GM23248 (cell line): ENCODE measurements at regions not wholly inside any gene's neighbourhood (a gene's known extent, or its start where the extent isn't known, plus 50 kb on each side); places are given as distances from the start of the nearest gene placed in this dataset.

ENCODE experiments used
- DNase-seq: peaks from one replicate; pipeline ENCODE4 v3.0.0-alpha.2; 2015
- H2AFZ ChIP-seq: fragments of 200-600 bp; sonication (generic); 2 replicates; pipeline ENCODE4 v1.6.1; 2016; ENCODE audit warnings: antibody characterized with exemption
- H3F3A ChIP-seq: fragments of 200-600 bp; sonication (generic); 2 replicates; pipeline ENCODE4 v1.6.1; 2016; ENCODE audit warnings: mild to moderate bottlenecking, antibody characterized with exemption, mixed run types; ENCODE audit not compliant: insufficient read depth
- H3K27ac ChIP-seq: fragments of 200-600 bp; sonication (generic); 2 replicates; pipeline ENCODE4 v1.5.1; 2016; ENCODE audit warnings: mild to moderate bottlenecking
- H3K27me3 ChIP-seq: fragments of 200-600 bp; sonication (generic); replicated peaks from 2 replicates; pipeline ENCODE4 v1.6.1; 2016; ENCODE audit warnings: mild to moderate bottlenecking; ENCODE audit not compliant: insufficient read depth
- H3K36me3 ChIP-seq: fragments of 200-600 bp; sonication (generic); 2 replicates; pipeline ENCODE4 v1.6.1; 2016; ENCODE audit warnings: low read depth, mild to moderate bottlenecking
- H3K4me1 ChIP-seq: fragments of 200-600 bp; sonication (generic); 2 replicates; pipeline ENCODE4 v1.6.1; 2016; ENCODE audit warnings: mild to moderate bottlenecking; ENCODE audit not compliant: insufficient read depth
- H3K4me2 ChIP-seq: fragments of 200-600 bp; sonication (generic); one replicate; pipeline ENCODE4 v1.6.1; 2016; ENCODE audit warnings: mild to moderate bottlenecking; ENCODE audit not compliant: unreplicated experiment
- H3K4me3 ChIP-seq: fragments of 200-600 bp; sonication (generic); 2 replicates; pipeline ENCODE4 v1.5.1; 2016; ENCODE audit warnings: mild to moderate bottlenecking
- H3K79me2 ChIP-seq: fragments of 200-600 bp; sonication (generic); 2 replicates; pipeline ENCODE4 v1.6.1; 2016; ENCODE audit warnings: mild to moderate bottlenecking; ENCODE audit not compliant: insufficient read depth
- H3K9ac ChIP-seq: fragments of 200-600 bp; sonication (generic); 2 replicates; pipeline ENCODE4 v1.6.1; 2016; ENCODE audit warnings: mild to moderate bottlenecking
- H3K9me2 ChIP-seq: fragments of 200-600 bp; sonication (generic); 2 replicates; pipeline ENCODE4 v1.6.1; 2016; ENCODE audit warnings: mixed run types, mild to moderate bottlenecking, moderate library complexity; ENCODE audit not compliant: insufficient read depth
- H3K9me3 ChIP-seq: fragments of 200-600 bp; sonication (generic); one replicate; pipeline ENCODE4 v1.6.1; 2017; ENCODE audit warnings: low read depth
- H4K20me1 ChIP-seq: fragments of 200-600 bp; sonication (generic); 2 replicates; pipeline ENCODE4 v1.6.0; 2016; ENCODE audit not compliant: insufficient read depth
- EZH2 ChIP-seq: fragments of 200-600 bp; sonication (generic); IDR thresholded peaks from 2 replicates; pipeline ENCODE4 v1.6.1; 2018; ENCODE audit warnings: antibody characterized with exemption, mild to moderate bottlenecking; ENCODE audit not compliant: insufficient read depth, poor library complexity, severe bottlenecking
- EZH2phosphoT487 ChIP-seq: fragments of 200-600 bp; sonication (generic); IDR thresholded peaks from 2 replicates; pipeline ENCODE4 v1.6.1; 2018; ENCODE audit warnings: antibody characterized with exemption, moderate library complexity, mild to moderate bottlenecking, low read depth; ENCODE audit not compliant: insufficient read depth
- WGBS, 2 experiments: methylation state at CpG; one replicate each; pipeline ENCODE4 v1.1.6; 2015 to 2017; ENCODE audit warnings: low lambda C conversion rate in 2 of 2, low coverage in 1 of 2; ENCODE audit errors: missing lambda C conversion rate in 2 of 2; 5-methylcytosine and 5-hydroxymethylcytosine counted together
- in situ Hi-C: fragments of 300-500 bp; cut with MboI; formaldehyde crosslinking; loops from 2 replicates; pipeline ENCODE4 v1.15.0; 2020

DNA sequence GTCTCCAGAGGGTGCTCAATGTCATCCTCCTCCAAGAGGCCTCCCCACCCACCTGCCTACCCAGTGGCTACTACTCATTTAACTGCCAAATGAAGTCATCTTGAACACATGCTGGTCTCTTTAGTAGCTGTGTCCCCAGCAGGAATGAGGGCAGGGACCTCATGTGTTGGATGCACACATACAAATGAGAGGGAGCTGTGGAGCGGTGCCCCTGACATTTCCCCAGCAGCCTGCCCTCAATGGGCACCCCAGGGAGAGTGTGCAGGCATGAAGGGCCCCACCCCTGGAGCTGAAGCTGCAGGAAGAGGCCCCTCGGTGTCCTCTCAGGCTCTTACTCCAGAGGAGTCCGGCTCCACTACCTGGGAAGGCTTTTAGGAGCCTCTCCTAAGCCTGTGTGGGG, 1322.7 kb downstream of the UQCRFS1 start:
- H3K4me1 ChIP-seq = no peaks in the 10 kb centered on the region
- no peaks in the 10 kb centered on the region for H3F3A ChIP-seq
- H3K4me2 ChIP-seq = no peak overlapping the region
- H3K27me3 ChIP-seq = no peaks in the 10 kb centered on the region
- H3K36me3 ChIP-seq = no peaks in the 10 kb centered on the region
- no peak overlapping the region for H2AFZ ChIP-seq
- no peak overlapping the region for H3K9ac ChIP-seq
- no peak for TF ChIP-seq EZH2phosphoT487
- no peak for TF ChIP-seq EZH2
- H3K79me2 ChIP-seq = no peaks in the 10 kb centered on the region
- H3K4me3 ChIP-seq = no peak overlapping the region
- no peak overlapping the region for H3K27ac ChIP-seq
- no peaks in the 10 kb centered on the region for H4K20me1 ChIP-seq
- H3K9me3 ChIP-seq = no peaks in the 10 kb centered on the region
- H3K9me2 ChIP-seq = no peaks in the 10 kb centered on the region
- WGBS, 2 experiments = 9 to 20% methylated on average over 3 of the region's 3 CpGs
- no peak for DNase-seq
- in situ Hi-C loops = no loop called here

- no peaks in the 10 kb centered on the region for H3K9me3 ChIP-seq
- H3K4me3 ChIP-seq = no peak overlapping the region
- no peaks in the 10 kb centered on the region for H3K9me2 ChIP-seq
- no peak for TF ChIP-seq EZH2
- TF ChIP-seq EZH2phosphoT487 = no peak
- no peak for DNase-seq
- WGBS, 2 experiments = 23 to 37% methylated on average over 3 of the region's 3 CpGs
- no peaks in the 10 kb centered on the region for H3F3A ChIP-seq
- no peak overlapping the region for H3K4me2 ChIP-seq
- no peak overlapping the region for H2AFZ ChIP-seq
- H3K79me2 ChIP-seq = no peaks in the 10 kb centered on the region
- no peaks in the 10 kb centered on the region for H3K4me1 ChIP-seq
- no peak overlapping the region for H3K27ac ChIP-seq
- no peaks in the 10 kb centered on the region for H3K36me3 ChIP-seq
- H3K27me3 ChIP-seq = no peaks in the 10 kb centered on the region
- in situ Hi-C loops = no loop called here
- H4K20me1 ChIP-seq = no peaks in the 10 kb centered on the region
- H3K9ac ChIP-seq = no peak overlapping the region
Measured at GRCh38 chr19:27889156-27889555, 1323.8 kb downstream of the UQCRFS1 start.

DNA sequence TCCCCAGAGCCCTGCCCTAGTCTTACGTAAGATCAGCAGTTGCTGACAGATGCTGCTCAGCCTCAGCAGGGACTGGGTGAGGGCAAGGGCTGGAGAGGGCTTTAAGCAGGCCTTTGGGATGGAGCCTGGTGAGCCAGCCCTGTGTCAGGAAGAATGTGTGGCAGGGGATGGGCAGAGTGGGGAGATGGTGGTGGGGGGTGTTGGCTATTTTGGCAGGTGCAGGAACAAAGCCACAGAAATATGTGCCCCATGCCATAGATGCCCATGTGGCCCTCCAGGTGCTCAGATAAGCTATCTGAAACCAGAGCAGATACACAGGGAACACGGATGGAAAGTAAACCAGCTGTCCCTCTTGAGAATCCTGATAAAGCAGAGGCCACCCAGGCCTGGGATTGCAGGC, 1325.0 kb downstream of the UQCRFS1 start:
- Histone ChIP-seq H3K9me2 (no peaks in the 10 kb centered on the region), H3K4me3 (no peak overlapping the region), H3K4me1 (no peaks in the 10 kb centered on the region), H3K36me3 (no peaks in the 10 kb centered on the region), H3K27ac (no peak overlapping the region), H3K4me2 (no peak overlapping the region), H2AFZ (no peak overlapping the region), H3K27me3 (no peaks in the 10 kb centered on the region), H3F3A (no peaks in the 10 kb centered on the region), H3K9ac (no peak overlapping the region), H3K9me3 (no peaks in the 10 kb centered on the region), H4K20me1 (no peaks in the 10 kb centered on the region), H3K79me2 (no peaks in the 10 kb centered on the region)
- WGBS, 2 experiments = 25 to 31% methylated on average over 2 of the region's 2 CpGs
- no peak for DNase-seq
- in situ Hi-C loops = no loop called here
- TF ChIP-seq EZH2phosphoT487 (no peak), EZH2 (no peak)

GRCh38 chr19:27885359-27885758, 1327.6 kb downstream of the UQCRFS1 start:
- Histone ChIP-seq H3F3A (no peaks in the 10 kb centered on the region), H3K27ac (no peak overlapping the region), H3K4me3 (no peak overlapping the region), H3K36me3 (no peaks in the 10 kb centered on the region), H2AFZ (no peak overlapping the region), H3K4me2 (no peak overlapping the region), H3K9me3 (no peaks in the 10 kb centered on the region), H3K79me2 (no peaks in the 10 kb centered on the region), H3K9me2 (no peaks in the 10 kb centered on the region), H3K9ac (no peak overlapping the region), H3K27me3 (no peaks in the 10 kb centered on the region), H4K20me1 (no peaks in the 10 kb centered on the region), H3K4me1 (no peaks in the 10 kb centered on the region)
- in situ Hi-C loops = no loop called here
- DNase-seq = no peak
- 40 to 47% methylated on average over 7 of the region's 7 CpGs for WGBS, 2 experiments
- TF ChIP-seq EZH2phosphoT487 (no peak), EZH2 (no peak)

DNA sequence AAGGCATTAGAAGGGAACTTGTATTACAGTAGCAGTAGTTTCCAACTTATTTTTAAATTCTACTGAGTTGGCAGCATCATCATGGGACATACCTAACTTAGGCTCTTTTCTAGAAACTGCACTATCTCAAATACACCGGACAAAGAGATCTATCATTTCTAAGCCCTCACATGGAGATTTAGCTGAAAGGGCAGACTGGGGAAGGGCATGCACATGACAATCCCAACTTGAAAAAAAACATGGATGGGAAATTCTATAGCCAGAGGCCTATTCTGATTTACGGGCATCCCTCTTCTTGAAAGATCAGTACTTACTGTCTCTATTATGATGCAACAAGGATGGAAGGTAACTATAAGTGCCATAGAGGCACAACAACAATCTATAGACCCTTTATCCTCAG, 1328.6 kb downstream of the UQCRFS1 start:
- 48 to 51% methylated on average over 2 of the region's 2 CpGs for WGBS, 2 experiments
- Histone ChIP-seq H3K9me3 (no peaks in the 10 kb centered on the region), H3K9ac (no peak overlapping the region), H2AFZ (no peak overlapping the region), H3K4me3 (no peak overlapping the region), H3K27me3 (no peaks in the 10 kb centered on the region), H3K9me2 (no peaks in the 10 kb centered on the region), H3K4me1 (no peaks in the 10 kb centered on the region), H3K27ac (no peak overlapping the region), H3K4me2 (no peak overlapping the region), H3F3A (no peaks in the 10 kb centered on the region), H3K79me2 (no peaks in the 10 kb centered on the region), H4K20me1 (no peaks in the 10 kb centered on the region), H3K36me3 (no peaks in the 10 kb centered on the region)
- DNase-seq = no peak
- TF ChIP-seq EZH2 = no peak
- no peak for TF ChIP-seq EZH2phosphoT487
- in situ Hi-C loops = no loop called here
